C4-2B (cell line): ENCODE measurements at regions not wholly inside any gene's neighbourhood (a gene's known extent, or its start where the extent isn't known, plus 50 kb on each side); places are given as distances from the start of the nearest gene placed in this dataset.

Experiments
- ZFX ChIP-seq: fragments of 450-650 bp; IDR thresholded peaks from 2 replicates; pipeline ENCODE4 v1.6.1; 2017
- TF ChIP-seq, protein P1 (sequence below): fragments of 450-650 bp; conservative IDR thresholded peaks from 2 replicates; pipeline ENCODE4 v1.5.1; 2017; ENCODE audit warnings: mild to moderate bottlenecking

DNA sequence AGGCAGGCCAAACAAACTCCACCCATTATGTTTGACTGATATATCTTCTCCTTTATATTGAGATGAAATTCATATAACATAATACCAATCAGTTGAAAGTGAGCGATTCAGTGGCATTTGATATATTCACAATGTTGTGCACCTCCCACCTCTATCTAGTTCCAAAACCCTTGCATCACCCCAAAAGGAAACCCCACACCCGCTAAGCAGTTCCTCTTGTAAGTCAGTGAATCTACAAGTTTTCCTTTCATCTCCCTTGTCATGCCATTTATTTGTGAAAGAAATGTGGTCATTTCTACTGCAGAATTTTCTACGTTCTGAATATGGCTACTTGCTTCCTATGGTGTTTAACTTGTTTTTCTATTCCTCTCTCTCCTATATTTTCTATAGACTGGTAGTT, 99.4 kb upstream of the PTPN3 start:
- TF ChIP-seq, protein P1, sequence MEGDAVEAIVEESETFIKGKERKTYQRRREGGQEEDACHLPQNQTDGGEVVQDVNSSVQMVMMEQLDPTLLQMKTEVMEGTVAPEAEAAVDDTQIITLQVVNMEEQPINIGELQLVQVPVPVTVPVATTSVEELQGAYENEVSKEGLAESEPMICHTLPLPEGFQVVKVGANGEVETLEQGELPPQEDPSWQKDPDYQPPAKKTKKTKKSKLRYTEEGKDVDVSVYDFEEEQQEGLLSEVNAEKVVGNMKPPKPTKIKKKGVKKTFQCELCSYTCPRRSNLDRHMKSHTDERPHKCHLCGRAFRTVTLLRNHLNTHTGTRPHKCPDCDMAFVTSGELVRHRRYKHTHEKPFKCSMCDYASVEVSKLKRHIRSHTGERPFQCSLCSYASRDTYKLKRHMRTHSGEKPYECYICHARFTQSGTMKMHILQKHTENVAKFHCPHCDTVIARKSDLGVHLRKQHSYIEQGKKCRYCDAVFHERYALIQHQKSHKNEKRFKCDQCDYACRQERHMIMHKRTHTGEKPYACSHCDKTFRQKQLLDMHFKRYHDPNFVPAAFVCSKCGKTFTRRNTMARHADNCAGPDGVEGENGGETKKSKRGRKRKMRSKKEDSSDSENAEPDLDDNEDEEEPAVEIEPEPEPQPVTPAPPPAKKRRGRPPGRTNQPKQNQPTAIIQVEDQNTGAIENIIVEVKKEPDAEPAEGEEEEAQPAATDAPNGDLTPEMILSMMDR = no peak
- TF ChIP-seq ZFX = no peak
